GM19023 (cell line): ENCODE measurements at regions not wholly inside any gene's neighbourhood (a gene's known extent, or its start where the extent isn't known, plus 50 kb on each side); places are given as distances from the start of the nearest gene placed in this dataset.
"Not testable (repeated sequence)": the region's sequence is repeated elsewhere in the genome, so short reads cannot be mapped to it uniquely, and the experiment has no call there.

Experiments
- ATAC-seq: cut with Tn5 transposase; IDR thresholded peaks from one replicate; pipeline ENCODE4 v1.9.1; 2021; ENCODE audit warnings: mild to moderate bottlenecking, moderate library complexity; ENCODE audit not compliant: unreplicated experiment

DNA sequence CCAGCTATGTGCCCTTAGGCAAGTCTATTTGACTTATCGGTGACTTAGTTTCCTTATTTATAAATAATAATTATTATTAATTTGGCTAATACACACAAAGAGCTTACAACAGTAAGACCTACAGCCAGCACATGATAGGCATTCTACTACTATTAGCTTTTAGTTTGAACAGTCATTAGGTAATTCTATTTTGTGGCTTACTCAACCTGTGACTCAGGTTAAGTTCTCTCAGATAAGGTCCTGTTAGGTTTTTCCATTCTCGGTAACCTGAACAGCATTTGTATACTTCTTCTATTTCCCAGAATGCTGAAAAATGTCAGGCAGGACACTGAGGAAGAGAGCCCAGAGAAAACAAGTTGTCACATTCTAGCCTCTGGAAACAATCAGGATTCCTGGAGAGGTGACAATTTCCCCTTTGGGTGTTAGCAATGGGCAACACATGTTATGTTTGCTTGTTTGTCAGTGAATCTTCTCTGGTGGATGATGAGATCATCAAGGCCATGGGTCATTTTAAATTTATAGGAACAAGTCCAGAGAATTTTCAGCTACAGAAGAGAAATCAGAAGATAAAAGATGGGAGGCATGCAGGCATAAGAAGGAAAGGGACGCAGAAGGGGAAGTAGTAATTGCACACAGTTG lies 2144.7 kb downstream of the PCDH7 start:
- no peak for ATAC-seq

- ATAC-seq = no peak
Measured at GRCh38 chr4:32876546-32876945, 2156.4 kb downstream of the PCDH7 start.

GRCh38 chr4:32879913-32880312 lies 2159.7 kb downstream of the PCDH7 start:
- ATAC-seq = no peak

DNA sequence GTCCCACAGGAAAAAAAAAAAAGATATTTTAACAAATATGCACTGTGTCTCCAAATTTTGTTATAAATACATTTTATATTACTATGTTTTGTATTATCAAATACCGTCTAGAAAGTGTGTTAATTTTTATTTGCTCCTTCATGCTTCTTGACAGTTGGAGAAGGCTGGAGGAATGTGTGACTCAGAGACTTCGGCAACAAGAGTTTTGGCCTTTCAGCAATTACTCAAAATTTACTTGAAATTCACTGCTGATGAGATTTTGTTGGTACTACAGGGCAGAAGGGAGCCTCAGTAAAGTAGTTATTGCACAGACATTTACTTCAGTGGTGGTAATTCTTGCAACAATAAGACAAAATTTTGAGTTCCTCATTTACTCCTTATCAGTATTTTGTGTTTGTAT lies 2164.0 kb downstream of the PCDH7 start:
- no peak for ATAC-seq

- ATAC-seq = no peak
Measured at GRCh38 chr4:32890398-32890797, 2170.2 kb downstream of the PCDH7 start.

DNA sequence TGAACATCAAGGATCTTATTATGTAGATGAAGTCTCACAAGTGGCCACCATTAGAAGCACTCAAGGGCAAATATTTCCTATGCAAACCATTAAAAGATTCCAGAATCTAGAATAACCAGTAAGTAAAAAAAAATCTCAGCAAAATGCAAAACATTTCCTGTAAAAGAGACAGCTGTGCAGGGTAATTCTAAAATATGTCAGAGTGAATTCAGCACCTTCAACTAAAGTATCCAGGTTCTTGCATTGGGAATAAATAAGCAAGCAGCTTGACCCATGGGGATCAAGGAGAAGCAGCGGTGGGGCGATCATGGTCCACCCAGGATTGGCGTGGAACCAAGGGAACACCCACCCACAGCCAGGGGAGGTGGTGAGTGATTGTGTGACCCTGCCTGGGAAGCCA lies 2188.9 kb downstream of the PCDH7 start:
- ATAC-seq = no peak

DNA sequence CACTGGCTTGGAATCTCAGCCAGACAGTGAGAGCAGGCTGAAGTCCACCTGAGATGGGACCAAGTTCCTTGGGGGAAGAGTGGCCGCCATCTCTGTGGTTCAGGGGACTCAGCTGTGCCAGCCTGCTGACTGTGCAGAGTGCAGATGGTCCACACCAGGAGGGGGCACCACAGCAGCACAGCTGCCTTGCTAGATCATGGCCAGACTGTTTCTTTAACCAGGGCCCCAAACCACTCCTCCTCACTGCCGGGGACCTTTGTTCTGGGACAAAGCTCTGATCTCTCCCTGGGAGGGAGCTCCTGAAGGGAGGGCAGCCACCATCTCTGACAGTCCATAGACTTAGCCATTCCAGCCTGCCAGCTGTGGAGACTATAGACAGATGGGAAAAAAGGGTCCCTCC lies 2189.6 kb downstream of the PCDH7 start:
- no peak for ATAC-seq

- no peak for ATAC-seq
Measured at GRCh38 chr4:32917586-32917985, 2197.4 kb downstream of the PCDH7 start.

DNA sequence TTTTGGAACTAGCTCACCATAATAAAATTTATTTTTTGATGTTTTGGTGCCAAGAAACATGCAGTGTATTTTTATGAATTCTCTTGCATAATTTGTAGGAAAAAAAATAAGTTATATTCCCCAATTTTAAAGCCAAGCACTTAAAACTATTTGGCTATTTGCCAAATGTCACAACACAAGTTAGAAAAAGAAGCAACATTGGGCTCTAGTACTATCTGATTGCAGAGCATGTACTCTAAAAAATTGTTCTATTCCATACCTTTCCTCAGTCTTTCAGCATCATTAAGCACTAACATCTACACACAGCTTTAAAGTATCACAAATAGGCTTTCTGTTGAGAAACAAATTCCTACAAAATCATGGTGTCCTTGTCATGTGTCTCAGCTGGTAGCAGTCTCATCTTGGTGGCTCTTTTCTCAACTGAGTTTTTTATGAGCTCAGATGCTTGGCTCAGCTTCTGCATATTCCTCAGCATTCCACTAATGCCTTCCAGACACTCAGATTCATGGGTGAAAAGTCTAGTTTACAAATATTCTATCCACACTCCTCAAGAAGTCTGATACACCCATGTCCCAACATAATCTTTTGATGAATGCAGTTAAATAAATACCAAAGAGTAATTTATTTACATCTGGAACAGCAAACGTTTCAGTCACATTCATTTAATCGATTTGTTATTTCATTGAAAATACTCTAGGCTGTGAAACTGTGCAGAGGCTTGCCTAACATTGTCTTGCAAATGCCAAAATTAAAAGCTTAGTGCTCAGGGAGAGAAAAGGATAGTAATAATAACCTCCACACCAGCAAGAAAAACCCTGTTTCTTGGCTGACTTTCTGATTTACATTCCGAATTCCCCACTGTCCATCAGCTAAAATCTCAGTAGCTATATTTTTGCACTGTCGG lies 2209.9 kb downstream of the PCDH7 start:
- no peak for ATAC-seq

DNA sequence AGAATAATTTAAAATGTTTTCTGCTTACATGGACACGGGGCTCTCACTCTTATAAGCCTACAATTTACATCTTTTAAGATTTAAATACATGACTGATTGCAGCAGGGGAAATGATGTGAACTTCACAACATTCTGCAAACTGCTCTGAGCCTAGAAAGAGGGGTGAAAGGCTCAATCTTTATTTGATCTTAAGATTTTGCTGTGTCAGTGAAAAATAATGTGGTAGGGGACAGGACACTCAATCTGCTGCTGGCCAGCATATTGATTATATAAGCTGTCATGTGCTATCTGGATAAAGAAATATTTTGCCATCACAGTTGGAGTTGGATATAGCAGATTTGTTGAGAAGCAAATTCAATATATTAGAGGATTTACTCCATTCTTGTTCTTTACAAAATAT lies 2210.5 kb downstream of the PCDH7 start:
- ATAC-seq = no peak

DNA sequence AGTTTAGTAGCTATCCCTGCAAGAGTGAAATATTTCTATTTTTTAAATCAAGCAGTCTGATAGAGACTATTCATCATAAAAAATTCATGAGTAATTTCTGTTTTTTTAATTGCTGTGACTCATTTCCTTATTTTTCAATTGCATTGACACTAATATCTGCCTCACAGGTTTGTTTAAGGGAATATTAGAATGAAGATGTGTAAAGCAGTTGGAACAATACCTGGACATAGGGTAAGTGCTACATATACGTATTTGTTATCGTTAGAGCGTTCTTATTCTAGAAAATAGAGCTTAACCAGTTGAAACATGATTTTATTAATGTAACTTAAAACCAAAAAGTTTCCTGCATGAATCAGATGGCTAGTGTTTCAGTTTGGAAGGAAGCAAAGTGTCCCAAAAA lies 2211.3 kb downstream of the PCDH7 start:
- no peak for ATAC-seq

GRCh38 chr4:32932156-32932555 lies 2212.0 kb downstream of the PCDH7 start:
- ATAC-seq = no peak

DNA sequence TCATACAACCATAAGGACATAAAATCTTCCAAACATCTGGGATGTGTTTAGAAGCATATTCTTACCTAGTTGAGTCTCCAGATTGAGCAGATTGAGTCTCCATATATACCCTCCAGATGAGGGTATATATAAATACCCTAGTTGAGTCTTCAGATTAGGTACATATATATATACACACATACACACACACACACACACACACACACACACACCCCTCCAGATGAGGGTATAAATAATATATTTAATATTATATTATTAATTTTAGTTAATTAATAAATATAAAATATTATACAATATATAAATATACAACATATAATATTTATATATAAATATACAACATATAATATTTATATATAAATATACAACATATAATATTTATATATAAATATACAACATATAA lies 2219.1 kb downstream of the PCDH7 start:
- ATAC-seq = not testable (repeated sequence)

DNA sequence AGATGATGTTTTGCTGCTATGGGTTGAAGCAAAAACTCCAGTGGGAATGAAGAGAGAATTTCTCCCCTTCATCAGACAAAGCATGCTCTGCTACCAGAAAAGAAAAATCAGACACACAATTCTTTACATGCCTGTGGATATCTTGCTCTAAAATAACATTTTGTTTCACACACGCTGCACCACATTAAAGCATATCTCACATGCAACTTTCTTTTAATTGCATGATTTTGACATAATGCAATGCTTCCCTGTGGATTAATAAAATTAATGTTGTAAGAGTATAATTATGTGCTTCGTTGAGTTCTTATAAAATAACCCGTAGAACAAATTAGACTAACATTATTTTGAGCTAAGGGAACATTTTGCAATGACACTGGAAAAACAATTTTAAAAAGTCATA lies 2230.7 kb downstream of the PCDH7 start:
- no peak for ATAC-seq

- no peak for ATAC-seq
Measured at GRCh38 chr4:32958586-32958985, 2238.4 kb downstream of the PCDH7 start.

- ATAC-seq = no peak
Measured at GRCh38 chr4:32962100-32962499, 2241.9 kb downstream of the PCDH7 start.

GRCh38 chr4:32985256-32985655 lies 2265.1 kb downstream of the PCDH7 start:
- no peak for ATAC-seq

GRCh38 chr4:32986236-32986635 lies 2266.1 kb downstream of the PCDH7 start:
- ATAC-seq = no peak

DNA sequence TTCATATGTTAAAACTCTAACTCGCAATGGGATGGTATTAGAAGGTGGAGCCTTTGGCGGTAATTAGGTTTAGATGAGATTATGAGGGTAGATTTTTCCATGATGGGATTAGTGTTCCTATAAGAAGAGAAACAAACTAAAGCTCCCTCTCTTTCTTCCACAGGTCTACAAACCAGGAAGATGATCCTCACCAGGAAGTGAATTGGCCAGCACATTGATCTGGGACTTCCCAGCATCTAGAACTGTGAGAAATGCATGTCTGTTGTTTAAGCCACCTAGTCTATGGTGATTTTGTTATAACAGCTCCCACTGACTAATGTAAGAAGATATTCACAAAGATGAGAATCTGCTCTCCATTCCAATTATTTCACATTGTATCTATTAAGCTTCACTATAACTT lies 2266.9 kb downstream of the PCDH7 start:
- ATAC-seq = no peak

GRCh38 chr4:32988165-32988811 lies 2268.1 kb downstream of the PCDH7 start:
- no peak for ATAC-seq

DNA sequence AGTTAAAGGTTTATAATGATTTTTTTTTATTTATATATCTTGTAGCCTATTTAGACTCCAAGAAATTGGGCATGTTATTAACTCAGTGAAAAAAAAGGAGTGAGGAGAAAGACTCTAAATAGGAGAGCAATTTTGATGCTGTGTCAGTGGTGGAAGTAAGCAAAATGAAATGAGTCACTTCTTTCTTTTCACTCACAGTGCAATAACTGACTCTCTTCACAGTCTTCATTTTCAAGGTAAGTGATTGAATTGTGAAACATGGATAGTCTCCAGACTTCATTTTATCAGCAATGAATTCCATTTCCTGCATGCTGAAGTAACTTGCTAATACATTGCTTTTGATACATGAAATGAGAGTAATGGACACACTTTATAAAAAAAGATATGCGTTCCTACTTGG lies 2271.5 kb downstream of the PCDH7 start:
- ATAC-seq = no peak
